ENCODE measurements at regions not wholly inside any gene's neighbourhood (a gene's known extent, or its start where the extent isn't known, plus 50 kb on each side); places are given as distances from the start of the nearest gene placed in this dataset.

DNA sequence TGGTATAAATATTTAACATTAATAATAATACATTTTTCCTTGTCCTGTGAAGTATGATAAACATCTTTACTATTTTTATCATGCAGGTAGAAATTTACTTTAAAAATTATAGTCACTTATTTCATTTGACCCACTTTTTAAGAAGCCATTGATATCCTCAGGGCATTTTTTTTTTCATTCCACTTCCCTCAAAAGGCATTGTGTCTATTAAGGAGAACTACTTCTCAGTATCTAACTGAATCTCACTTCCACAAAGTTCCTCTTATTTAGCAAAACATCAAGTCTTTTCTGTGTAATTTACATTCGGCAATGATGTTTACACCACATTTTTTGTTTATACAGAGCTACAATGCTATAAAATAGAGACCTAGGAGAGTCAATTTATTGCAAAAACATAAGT lies 388.2 kb upstream of the AKR1E2 start:
- no peak for TF ChIP-seq EZH2 (IDR thresholded peaks at IDR 0.05; ENCODE audit: insufficient read depth, poor library complexity, severe bottlenecking)
- TF ChIP-seq EZH2phosphoT487 (IDR thresholded peaks at IDR 0.05; ENCODE audit: insufficient read depth, low read depth): no peak
- Histone ChIP-seq H3K27me3 (replicated peaks; ENCODE audit: insufficient read depth) (no peaks in the 10 kb centered on the region), H3K4me3 (no peak overlapping the region), H3K9me2 (ENCODE audit: insufficient read depth) (no peaks in the 10 kb centered on the region), H2AFZ (no peak overlapping the region), H3K4me2 (ENCODE audit: unreplicated experiment) (no peak overlapping the region), H3K4me1 (ENCODE audit: insufficient read depth) (no peaks in the 10 kb centered on the region), H3K27ac (no peak overlapping the region), H3K79me2 (ENCODE audit: insufficient read depth) (no peaks in the 10 kb centered on the region), H3K9me3 (ENCODE audit: low read depth) (no peaks in the 10 kb centered on the region), H3K9ac (no peak overlapping the region), H4K20me1 (ENCODE audit: insufficient read depth) (no peaks in the 10 kb centered on the region), H3F3A (ENCODE audit: insufficient read depth) (no peaks in the 10 kb centered on the region), H3K36me3 (ENCODE audit: low read depth) (no peaks in the 10 kb centered on the region)
- no peak for DNase-seq
- in situ Hi-C loops (cut with MboI): no loop called here
- 96% methylated on average over 1 of the region's 1 CpG for WGBS, 2 experiments (ENCODE audit: low coverage in 1 of 2, low lambda C conversion rate in 2 of 2, missing lambda C conversion rate in 2 of 2)

DNA sequence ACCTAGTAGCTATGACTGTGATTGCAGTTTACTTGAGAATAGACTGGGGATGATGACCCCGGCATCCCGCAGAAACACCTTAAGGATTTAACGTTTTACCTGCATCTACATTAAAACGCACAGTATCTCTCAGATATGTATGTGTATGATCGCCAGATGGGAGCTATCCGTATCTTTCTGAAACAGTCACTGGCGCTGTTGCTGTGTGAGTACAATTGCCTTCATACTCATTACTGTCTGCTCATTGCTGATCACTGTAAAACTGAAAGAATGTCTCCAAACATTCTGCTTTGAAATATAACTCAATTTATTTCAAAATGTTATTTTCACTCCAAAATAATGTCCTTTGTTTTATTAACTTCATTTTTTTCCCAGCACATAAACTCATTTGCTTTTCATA lies 388.9 kb upstream of the AKR1E2 start:
- no peak for DNase-seq
- WGBS, 2 experiments (ENCODE audit: low coverage in 1 of 2, low lambda C conversion rate in 2 of 2, missing lambda C conversion rate in 2 of 2): 76 to 78% methylated on average over 7 of the region's 7 CpGs
- Histone ChIP-seq H3K9me3 (ENCODE audit: low read depth) (no peaks in the 10 kb centered on the region), H3K27ac (no peak overlapping the region), H3K36me3 (ENCODE audit: low read depth) (no peaks in the 10 kb centered on the region), H3K4me2 (ENCODE audit: unreplicated experiment) (no peak overlapping the region), H3K79me2 (ENCODE audit: insufficient read depth) (no peaks in the 10 kb centered on the region), H3K4me3 (no peak overlapping the region), H3K9me2 (ENCODE audit: insufficient read depth) (no peaks in the 10 kb centered on the region), H3K27me3 (replicated peaks; ENCODE audit: insufficient read depth) (no peaks in the 10 kb centered on the region), H3K9ac (no peak overlapping the region), H3F3A (ENCODE audit: insufficient read depth) (no peaks in the 10 kb centered on the region), H4K20me1 (ENCODE audit: insufficient read depth) (no peaks in the 10 kb centered on the region), H2AFZ (no peak overlapping the region), H3K4me1 (ENCODE audit: insufficient read depth) (no peaks in the 10 kb centered on the region)
- TF ChIP-seq EZH2 (IDR thresholded peaks at IDR 0.05; ENCODE audit: insufficient read depth, poor library complexity, severe bottlenecking) (no peak), EZH2phosphoT487 (IDR thresholded peaks at IDR 0.05; ENCODE audit: insufficient read depth, low read depth) (no peak)
- in situ Hi-C loops (cut with MboI): no loop called here

DNA sequence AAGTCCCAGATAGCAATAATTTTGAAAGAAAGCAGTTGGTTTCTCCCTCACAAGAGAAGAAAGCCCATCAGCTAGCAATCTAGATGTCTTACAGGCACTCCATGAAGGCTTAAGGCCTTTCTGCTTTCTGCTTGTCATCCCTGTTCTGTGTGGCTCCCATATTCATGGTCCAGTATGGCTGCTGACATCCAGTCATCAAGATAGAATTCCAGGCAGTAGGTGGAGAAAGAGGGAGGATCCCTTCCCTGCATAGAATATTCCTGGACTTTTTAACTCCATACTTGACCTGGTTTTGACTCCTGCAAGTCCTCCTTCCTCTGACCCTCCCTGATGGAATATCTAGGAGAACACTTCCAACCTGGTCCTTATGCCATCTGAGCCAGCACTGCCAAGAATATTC lies 389.9 kb upstream of the AKR1E2 start:
- H4K20me1 ChIP-seq (ENCODE audit: insufficient read depth): no peaks in the 10 kb centered on the region
- in situ Hi-C loops (cut with MboI): no loop called here

DNA sequence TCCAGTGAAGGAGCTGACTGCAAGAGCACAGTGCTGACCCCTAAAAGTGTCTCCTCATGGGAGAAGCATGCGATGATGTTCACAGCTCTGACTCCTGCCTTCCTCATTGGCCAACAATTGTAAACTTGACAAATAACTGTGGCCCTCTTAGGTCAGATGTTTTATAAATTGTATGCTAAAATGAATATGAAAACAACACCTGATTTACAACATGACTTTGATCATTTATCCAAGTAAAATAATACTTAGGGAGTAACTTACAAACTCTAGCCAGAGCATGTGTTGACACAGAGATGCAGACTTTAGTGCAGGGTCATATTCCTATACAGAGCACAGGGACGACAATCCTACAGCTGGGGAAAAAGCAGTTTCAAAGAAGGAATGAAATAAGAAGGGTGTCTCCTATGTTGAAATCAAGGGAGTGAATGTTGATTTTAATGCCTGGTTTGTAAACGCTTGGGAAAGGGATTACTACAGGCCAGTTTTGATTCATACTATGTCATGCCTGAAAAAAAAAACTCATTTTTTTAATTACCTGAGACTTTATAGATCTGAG lies 391.4 kb upstream of the AKR1E2 start:
- Histone ChIP-seq H3K9ac (no peak overlapping the region), H3F3A (ENCODE audit: insufficient read depth) (no peaks in the 10 kb centered on the region), H3K4me2 (ENCODE audit: unreplicated experiment) (no peak overlapping the region), H4K20me1 (ENCODE audit: insufficient read depth) (no peaks in the 10 kb centered on the region), H3K27me3 (replicated peaks; ENCODE audit: insufficient read depth) (no peaks in the 10 kb centered on the region), H3K36me3 (ENCODE audit: low read depth) (no peaks in the 10 kb centered on the region), H2AFZ (no peak overlapping the region), H3K9me3 (ENCODE audit: low read depth) (no peaks in the 10 kb centered on the region), H3K4me3 (no peak overlapping the region), H3K79me2 (ENCODE audit: insufficient read depth) (no peaks in the 10 kb centered on the region), H3K9me2 (ENCODE audit: insufficient read depth) (no peaks in the 10 kb centered on the region), H3K27ac (no peak overlapping the region), H3K4me1 (ENCODE audit: insufficient read depth) (no peaks in the 10 kb centered on the region)
- no peak for DNase-seq
- in situ Hi-C loops (cut with MboI): no loop called here
- WGBS, 2 experiments (ENCODE audit: low coverage in 1 of 2, low lambda C conversion rate in 2 of 2, missing lambda C conversion rate in 2 of 2): 77 to 84% methylated on average over 3 of the region's 3 CpGs
- TF ChIP-seq EZH2phosphoT487 (IDR thresholded peaks at IDR 0.05; ENCODE audit: insufficient read depth, low read depth) (no peak), EZH2 (IDR thresholded peaks at IDR 0.05; ENCODE audit: insufficient read depth, poor library complexity, severe bottlenecking) (no peak)

More for the DNA sequence above, 389.9 kb upstream of the AKR1E2 start:
- Histone ChIP-seq H3K9ac (no peak overlapping the region), H3K79me2 (ENCODE audit: insufficient read depth) (no peaks in the 10 kb centered on the region), H3K4me3 (no peak overlapping the region), H3K27ac (no peak overlapping the region), H3F3A (ENCODE audit: insufficient read depth) (no peaks in the 10 kb centered on the region), H2AFZ (no peak overlapping the region), H3K4me1 (ENCODE audit: insufficient read depth) (no peaks in the 10 kb centered on the region), H3K4me2 (ENCODE audit: unreplicated experiment) (no peak overlapping the region), H3K9me3 (ENCODE audit: low read depth) (no peaks in the 10 kb centered on the region), H3K27me3 (replicated peaks; ENCODE audit: insufficient read depth) (no peaks in the 10 kb centered on the region), H3K9me2 (ENCODE audit: insufficient read depth) (no peaks in the 10 kb centered on the region), H3K36me3 (ENCODE audit: low read depth) (no peaks in the 10 kb centered on the region)
- TF ChIP-seq EZH2phosphoT487 (IDR thresholded peaks at IDR 0.05; ENCODE audit: insufficient read depth, low read depth) (no peak), EZH2 (IDR thresholded peaks at IDR 0.05; ENCODE audit: insufficient read depth, poor library complexity, severe bottlenecking) (no peak)
- DNase-seq: no peak

DNA sequence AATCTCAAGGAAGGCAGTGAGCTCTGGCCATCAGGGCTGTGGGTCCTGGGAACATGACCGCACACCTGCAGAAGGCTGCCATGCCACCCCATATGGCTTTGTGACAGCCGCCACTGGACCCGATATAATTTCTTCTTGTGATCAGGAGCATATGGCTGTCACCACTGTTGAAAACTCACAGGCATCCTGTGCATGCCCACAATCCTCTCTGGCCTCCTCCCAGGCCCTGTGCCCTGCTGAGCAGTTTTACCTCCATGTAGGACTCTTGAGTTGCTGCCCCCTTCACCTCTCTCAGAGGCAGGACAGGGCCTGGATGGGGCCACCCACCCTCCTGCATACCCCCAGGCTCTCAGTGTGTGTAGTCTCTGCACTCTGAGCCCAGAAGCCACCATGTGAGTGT lies 391.9 kb upstream of the AKR1E2 start:
- Histone ChIP-seq H3K4me1 (ENCODE audit: insufficient read depth) (no peaks in the 10 kb centered on the region), H4K20me1 (ENCODE audit: insufficient read depth) (no peaks in the 10 kb centered on the region), H3F3A (ENCODE audit: insufficient read depth) (no peaks in the 10 kb centered on the region), H3K4me2 (ENCODE audit: unreplicated experiment) (no peak overlapping the region), H3K9me2 (ENCODE audit: insufficient read depth) (no peaks in the 10 kb centered on the region), H3K9ac (no peak overlapping the region), H3K27me3 (replicated peaks; ENCODE audit: insufficient read depth) (no peaks in the 10 kb centered on the region), H3K79me2 (ENCODE audit: insufficient read depth) (no peaks in the 10 kb centered on the region), H3K9me3 (ENCODE audit: low read depth) (no peaks in the 10 kb centered on the region), H3K4me3 (no peak overlapping the region), H2AFZ (no peak overlapping the region), H3K36me3 (ENCODE audit: low read depth) (no peaks in the 10 kb centered on the region), H3K27ac (no peak overlapping the region)
- TF ChIP-seq EZH2phosphoT487 (IDR thresholded peaks at IDR 0.05; ENCODE audit: insufficient read depth, low read depth) (no peak), EZH2 (IDR thresholded peaks at IDR 0.05; ENCODE audit: insufficient read depth, poor library complexity, severe bottlenecking) (no peak)
- in situ Hi-C loops (cut with MboI): no loop called here
- 79 to 83% methylated on average over 2 to 3 of the region's 3 CpGs for WGBS, 2 experiments (ENCODE audit: low coverage in 1 of 2, low lambda C conversion rate in 2 of 2, missing lambda C conversion rate in 2 of 2)
- no peak for DNase-seq
